Coronary artery (tissue), 2 donors: ENCODE measurements at regions not wholly inside any gene's neighbourhood (a gene's known extent, or its start where the extent isn't known, plus 50 kb on each side); places are given as distances from the start of the nearest gene placed in this dataset.
"Not testable (repeated sequence)": the region's sequence is repeated elsewhere in the genome, so short reads cannot be mapped to it uniquely, and the experiment has no call there.

ENCODE experiments used
- DNase-seq: peaks from one replicate; pipeline ENCODE4 v3.0.0-alpha.2; 2017; ENCODE audit warnings: low spot score
- H3K27ac ChIP-seq, 2 donors: fragments of 200-600 bp; sonication (generic); one replicate each; pipeline ENCODE4 v1.5.1; 2016 to 2019
- H3K4me3 ChIP-seq: fragments of 200-600 bp; sonication (generic); 2 replicates; pipeline ENCODE4 v1.5.1; 2016; ENCODE audit warnings: mild to moderate bottlenecking, moderate library complexity
- CTCF ChIP-seq: fragments of 200-600 bp; sonication (generic); IDR thresholded peaks from one replicate; pipeline ENCODE4 v1.5.1; 2019; ENCODE audit warnings: antibody characterized with exemption

- TF ChIP-seq CTCF: no peak
- Histone ChIP-seq H3K27ac (no peak overlapping the region), H3K4me3 (no peak overlapping the region)
- no peak for DNase-seq
Measured at GRCh38 chr1:30654188-30654587, 69.2 kb downstream of the MATN1 start.

GRCh38 chr1:30652152-30652841 is 71.1 kb downstream of the MATN1 start:
- Histone ChIP-seq H3K4me3 (no peak overlapping the region), H3K27ac (no peak overlapping the region)
- no peak for TF ChIP-seq CTCF
- DNase-seq: no peak

DNA sequence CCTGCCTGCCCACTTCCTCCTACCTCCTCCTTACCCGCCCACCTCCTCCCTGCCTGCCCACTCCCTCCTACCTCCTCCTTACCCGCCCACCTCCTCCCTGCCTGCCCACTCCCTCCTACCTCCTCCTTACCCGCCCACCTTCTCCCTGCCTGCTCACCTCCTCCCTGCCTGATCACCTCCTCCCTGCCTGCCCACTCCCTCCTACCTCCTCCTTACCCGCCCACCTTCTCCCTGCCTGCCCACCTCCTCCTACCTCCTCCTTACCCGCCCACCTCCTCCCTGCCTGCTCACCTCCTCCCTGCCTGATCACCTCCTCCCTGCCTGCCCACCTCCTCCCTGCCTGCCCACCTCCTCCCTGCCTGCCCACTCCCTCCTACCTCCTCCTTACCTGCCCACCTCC is 72.0 kb downstream of the MATN1 start:
- DNase-seq, H3K4me3 ChIP-seq, H3K27ac ChIP-seq: not testable (repeated sequence)

- no peak overlapping the region for H3K4me3 ChIP-seq
- no peak for TF ChIP-seq CTCF
- no peak overlapping the region for H3K27ac ChIP-seq
- no peak for DNase-seq
Measured at GRCh38 chr1:30650968-30651320, 72.4 kb downstream of the MATN1 start.

DNA sequence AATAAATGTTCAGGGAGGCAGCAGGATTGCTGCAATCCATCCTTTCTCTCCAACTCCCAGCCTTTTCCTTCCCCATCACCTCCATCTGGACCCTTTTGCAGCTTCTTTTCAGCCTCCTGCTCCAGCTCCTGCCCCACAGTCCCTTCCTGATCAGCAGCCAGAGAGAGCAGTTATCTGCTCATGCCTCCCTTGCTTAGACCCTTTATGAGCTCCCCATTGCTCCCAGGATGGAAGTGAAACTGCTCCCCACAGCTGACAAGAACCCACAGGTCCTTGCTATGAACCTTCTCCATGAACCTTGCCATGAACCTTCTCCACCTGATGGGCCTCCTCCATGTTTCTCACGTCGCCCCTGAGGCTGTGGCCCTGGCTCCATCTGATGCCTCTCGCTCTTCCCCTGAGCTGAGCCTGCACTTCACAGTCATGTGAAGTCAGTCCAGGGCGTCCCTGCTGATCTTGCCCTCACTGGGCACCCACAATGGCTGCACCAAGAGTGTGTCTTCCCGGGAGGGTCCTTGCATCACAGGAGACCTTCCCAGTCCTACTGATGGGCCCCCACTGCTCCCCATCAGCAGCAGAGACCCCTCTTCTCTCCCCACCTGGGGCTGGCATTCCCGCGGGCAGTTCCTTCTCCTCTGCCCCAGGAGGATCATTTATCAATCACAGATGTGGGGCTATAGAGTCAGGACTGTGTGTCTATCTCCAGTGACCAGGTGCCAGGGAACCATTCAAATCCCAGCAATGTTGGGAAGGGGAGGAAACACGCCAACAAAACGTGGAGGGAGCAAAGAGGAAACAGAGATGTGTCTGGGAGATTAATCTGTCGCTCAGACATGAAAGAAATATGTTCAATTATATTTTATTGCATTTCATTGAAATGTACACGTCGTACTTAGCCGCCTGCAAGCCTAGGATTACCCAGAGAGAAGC is 73.1 kb downstream of the MATN1 start:
- Histone ChIP-seq H3K4me3 (no peak overlapping the region), H3K27ac (no peak overlapping the region)
- no peak for TF ChIP-seq CTCF
- DNase-seq: no peak

- DNase-seq: no peak
- Histone ChIP-seq H3K27ac (no peak overlapping the region), H3K4me3 (no peak overlapping the region)
- TF ChIP-seq CTCF: no peak
Measured at GRCh38 chr1:30649321-30649991, 73.9 kb downstream of the MATN1 start.

- DNase-seq: no peak
- Histone ChIP-seq H3K27ac (no peak overlapping the region), H3K4me3 (no peak overlapping the region)
- no peak for TF ChIP-seq CTCF
Measured at GRCh38 chr1:30648408-30649000, 74.9 kb downstream of the MATN1 start.
